ENCODE measurements at regions not wholly inside any gene's neighbourhood (a gene's known extent, or its start where the extent isn't known, plus 50 kb on each side); places are given as distances from the start of the nearest gene placed in this dataset.

DNA sequence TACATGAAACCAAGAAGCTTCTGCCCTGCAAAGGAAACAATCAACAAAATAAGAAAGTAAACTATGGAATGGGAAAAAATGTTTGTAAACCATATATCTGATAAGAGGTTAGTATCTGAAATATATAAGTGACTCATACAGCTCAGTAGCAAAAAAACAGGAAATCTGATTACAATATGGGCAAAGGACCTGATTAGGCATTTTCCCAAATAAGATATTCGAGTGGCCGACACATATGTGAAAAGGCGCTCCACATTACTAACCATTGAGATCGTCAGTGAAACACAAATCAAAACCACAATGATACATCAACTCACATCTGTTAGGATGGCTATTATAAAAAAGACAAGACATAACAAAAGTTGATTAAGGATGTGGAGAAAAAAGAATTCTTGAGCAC, 2818.6 kb upstream of the PCDH20 start:
- TF ChIP-seq POLR2A (IDR thresholded peaks at IDR 0.05): no peak
- TF ChIP-seq, protein P1, sequence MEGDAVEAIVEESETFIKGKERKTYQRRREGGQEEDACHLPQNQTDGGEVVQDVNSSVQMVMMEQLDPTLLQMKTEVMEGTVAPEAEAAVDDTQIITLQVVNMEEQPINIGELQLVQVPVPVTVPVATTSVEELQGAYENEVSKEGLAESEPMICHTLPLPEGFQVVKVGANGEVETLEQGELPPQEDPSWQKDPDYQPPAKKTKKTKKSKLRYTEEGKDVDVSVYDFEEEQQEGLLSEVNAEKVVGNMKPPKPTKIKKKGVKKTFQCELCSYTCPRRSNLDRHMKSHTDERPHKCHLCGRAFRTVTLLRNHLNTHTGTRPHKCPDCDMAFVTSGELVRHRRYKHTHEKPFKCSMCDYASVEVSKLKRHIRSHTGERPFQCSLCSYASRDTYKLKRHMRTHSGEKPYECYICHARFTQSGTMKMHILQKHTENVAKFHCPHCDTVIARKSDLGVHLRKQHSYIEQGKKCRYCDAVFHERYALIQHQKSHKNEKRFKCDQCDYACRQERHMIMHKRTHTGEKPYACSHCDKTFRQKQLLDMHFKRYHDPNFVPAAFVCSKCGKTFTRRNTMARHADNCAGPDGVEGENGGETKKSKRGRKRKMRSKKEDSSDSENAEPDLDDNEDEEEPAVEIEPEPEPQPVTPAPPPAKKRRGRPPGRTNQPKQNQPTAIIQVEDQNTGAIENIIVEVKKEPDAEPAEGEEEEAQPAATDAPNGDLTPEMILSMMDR (IDR thresholded peaks at IDR 0.05): no peak
